ENCODE measurements at regions not wholly inside any gene's neighbourhood (a gene's known extent, or its start where the extent isn't known, plus 50 kb on each side); places are given as distances from the start of the nearest gene placed in this dataset.
"Not testable (repeated sequence)": the region's sequence is repeated elsewhere in the genome, so short reads cannot be mapped to it uniquely, and the experiment has no call there.

DNA sequence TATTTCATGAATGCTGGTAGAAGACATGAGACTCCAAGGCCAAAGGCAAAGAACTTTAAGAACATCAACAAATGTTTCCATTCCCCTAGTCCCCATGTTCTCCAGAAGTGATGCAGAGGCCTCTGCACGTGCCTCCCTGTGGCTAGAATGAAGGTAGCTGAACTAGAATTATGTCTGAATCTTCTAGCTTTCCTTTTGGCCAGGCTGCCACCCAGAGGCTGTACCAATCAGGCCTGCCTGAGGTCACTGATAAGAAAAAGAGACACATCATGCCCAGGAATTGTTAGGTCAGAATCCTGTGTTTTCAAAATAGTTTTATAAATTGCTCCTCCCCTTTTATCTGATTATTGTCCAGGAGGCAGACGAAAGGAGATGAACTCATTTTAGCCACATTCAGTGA, 188.0 kb upstream of the SLC16A7 start:
- no peak for DNase-seq (ENCODE audit: low read depth in 3 of 3, low spot score in 2 of 3)

GRCh38 chr12:59405992-59406391, 189.8 kb upstream of the SLC16A7 start:
- DNase-seq (ENCODE audit: low read depth in 3 of 3, low spot score in 2 of 3): no peak

DNA sequence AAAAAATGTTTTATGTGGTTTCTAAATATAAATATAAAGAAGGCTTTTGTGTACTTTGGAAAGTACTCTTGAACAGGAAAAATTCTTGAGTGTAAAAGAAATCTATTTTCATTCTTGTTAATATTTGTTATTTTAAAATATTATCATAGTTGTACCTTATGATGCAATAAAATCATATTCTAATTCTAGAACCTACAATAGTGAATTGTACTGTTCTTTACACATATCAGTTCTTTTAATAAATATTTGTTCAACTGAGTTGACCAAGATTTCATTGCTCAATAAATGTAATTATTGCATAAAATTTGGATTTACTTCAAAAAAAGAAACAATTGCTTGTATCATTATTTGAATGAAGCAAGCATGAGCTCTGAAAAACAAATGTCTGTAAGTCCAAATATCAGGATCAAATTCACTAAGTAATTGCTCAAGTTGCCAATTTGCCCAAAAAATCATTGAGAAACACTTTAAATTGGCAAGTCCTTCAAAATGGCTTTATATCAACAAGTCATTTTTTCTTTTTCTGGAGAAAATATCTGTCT, 191.6 kb upstream of the SLC16A7 start:
- no peak for DNase-seq (ENCODE audit: low read depth in 3 of 3, low spot score in 2 of 3)

DNA sequence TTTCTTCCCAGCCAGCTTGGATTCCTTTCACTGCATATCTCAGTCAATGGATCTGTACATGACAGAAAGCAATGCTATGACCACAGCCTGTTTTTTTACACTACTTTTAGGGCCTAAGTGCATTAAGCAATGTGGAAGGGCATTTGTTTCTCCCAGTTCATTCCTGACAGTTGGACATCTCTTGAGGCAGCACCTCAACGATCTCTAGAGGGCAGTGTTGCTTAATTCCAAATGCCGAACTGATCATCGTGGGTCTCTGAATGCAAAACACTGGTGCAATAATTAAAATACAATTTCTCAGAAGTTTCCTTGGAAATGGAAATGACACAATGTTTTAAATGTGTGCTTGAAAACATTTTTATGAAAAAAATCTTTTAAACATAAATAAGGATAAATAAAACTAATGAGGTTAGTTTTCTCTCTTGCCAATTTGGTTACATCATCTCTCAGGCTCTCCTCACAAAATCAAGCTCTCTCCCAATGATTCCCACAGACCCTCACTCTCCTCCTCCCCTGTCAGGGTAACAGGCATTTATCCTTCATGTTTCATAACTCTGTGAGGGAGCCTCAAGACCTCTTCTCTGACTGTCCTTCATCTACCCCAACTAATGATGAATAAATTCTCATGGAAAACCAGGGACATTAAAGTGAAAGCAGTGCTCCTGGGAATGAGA, 192.4 kb upstream of the SLC16A7 start:
- DNase-seq (ENCODE audit: low read depth in 3 of 3, low spot score in 2 of 3): peak; percentile 5 to 40 (median 16)

DNA sequence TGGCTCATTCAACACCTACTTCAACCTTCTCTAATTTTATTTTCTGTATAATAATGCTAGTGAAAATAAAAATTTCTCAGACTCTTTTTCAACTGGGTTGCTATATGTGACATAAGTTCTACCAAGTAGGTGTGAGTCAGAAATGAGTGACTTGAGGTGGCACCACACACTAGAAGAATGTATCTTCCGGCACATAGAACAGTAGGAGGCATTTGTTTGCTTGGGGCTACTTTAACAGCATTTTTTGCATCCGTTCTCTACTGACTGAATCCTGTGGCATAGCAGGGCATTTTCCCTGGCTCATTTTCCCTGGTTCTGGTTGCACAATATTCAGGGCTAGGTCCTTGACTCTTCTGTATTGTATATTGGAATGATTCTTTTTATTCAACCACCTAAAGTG, 194.0 kb upstream of the SLC16A7 start:
- no peak for DNase-seq (ENCODE audit: low read depth in 3 of 3, low spot score in 2 of 3)

DNA sequence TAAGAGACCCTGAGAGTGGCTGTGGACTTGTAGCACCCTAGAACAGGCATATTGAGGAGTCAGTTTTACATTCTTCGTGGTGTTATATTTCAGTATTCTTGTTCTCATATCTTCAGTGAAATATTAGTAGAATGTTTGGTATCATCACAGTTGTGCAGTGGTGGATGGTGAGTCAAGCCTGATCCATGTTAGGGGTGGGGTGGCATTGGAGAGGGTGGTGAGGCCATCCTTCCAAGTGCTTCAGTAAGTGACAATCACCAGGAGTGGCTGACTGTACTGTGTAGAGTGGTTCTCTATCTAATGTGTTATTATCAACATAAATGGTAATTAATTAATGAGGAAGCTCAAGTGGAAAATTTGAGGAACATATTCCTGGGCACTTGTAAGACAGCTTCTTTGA, 197.7 kb upstream of the SLC16A7 start:
- no peak for DNase-seq (ENCODE audit: low read depth in 3 of 3, low spot score in 2 of 3)

DNA sequence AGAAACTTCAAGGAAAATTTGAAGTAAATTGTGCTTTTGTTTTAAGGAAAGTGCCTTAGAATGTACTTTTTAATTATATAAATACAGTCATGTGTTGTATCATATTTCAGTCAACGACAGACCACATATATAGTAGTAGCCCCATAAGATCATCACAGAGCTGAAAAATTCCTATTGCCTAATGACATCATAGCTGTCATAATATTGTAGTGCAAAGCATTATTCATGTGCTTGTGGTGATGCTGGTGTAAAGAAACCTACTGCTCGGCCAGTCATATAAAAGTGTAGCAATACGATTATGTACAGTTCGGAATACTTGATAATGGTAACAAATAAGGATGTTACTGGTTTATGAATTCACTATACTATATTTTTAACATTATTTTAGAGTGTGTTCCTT, 198.9 kb upstream of the SLC16A7 start:
- no peak for DNase-seq (ENCODE audit: low read depth in 3 of 3, low spot score in 2 of 3)

DNA sequence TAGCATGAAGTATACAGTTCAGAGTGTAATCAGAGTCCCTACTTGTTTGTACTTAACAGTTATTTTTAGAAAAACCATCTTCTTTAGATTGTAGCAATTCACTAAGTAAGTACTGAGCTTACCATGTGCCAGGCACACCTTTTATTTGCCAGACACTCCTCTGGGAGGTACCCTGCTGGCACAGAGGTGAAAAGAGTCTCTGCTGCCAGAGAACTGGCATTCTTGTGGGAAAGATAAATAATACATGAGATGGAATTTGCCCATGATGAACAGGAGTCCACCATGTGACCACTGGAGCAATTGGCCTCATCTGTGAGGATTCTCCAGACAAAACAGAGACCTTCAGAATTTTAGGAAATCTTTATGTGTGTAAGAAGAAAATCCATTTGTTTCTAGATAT, 199.3 kb upstream of the SLC16A7 start:
- no peak for DNase-seq (ENCODE audit: low read depth in 3 of 3, low spot score in 2 of 3)

GRCh38 chr12:59395310-59395709, 200.5 kb upstream of the SLC16A7 start:
- not testable (repeated sequence) for DNase-seq (ENCODE audit: low read depth in 3 of 3, low spot score in 2 of 3)

- DNase-seq (ENCODE audit: low read depth in 3 of 3, low spot score in 2 of 3): no peak
These were observed 202.3 kb upstream of the SLC16A7 start for GRCh38 chr12:59393506-59393905.

GRCh38 chr12:59389968-59390576, 205.8 kb upstream of the SLC16A7 start:
- no peak for DNase-seq (ENCODE audit: low read depth in 3 of 3, low spot score in 2 of 3)

GRCh38 chr12:59388694-59389093, 207.1 kb upstream of the SLC16A7 start:
- DNase-seq (ENCODE audit: low read depth in 3 of 3, low spot score in 2 of 3): no peak

DNA sequence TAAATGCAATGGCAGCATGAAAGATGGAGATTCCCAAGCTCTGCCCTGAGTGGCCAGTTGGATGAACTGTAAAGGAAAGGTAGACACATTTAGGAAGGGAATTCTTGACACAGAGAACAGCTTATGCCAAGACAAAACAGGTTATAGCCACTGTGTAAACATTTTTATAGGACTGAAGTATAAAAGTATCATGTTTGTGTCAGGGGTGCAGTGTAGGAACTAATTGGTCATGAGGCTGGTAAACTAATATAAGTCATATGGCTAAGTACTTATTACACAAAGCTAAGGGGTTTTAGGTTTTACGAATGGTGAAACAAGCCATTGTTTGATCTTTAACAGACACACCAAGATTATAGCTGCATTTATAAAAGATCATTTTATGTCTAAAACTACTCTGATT, 207.7 kb upstream of the SLC16A7 start:
- no peak for DNase-seq (ENCODE audit: low read depth in 3 of 3, low spot score in 2 of 3)

DNA sequence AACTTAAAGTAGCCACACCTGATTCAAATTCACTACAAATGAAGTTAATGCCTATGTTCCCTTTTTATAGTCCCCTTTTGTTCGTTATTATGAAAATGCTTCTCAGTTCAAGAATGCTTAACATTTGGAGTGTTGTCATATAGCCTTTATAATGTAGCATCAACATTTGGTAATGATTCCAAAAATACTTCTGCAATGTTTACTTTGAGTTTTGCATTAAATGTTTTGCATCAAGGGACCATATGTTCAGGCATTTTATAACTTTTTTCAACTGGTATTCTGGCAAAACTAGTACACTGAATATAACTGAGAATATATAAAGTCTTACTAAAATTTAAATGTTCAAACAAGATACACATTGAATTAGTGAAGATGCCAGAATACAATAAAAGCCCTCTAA, 209.6 kb upstream of the SLC16A7 start:
- DNase-seq (ENCODE audit: low read depth in 3 of 3, low spot score in 2 of 3): no peak

DNA sequence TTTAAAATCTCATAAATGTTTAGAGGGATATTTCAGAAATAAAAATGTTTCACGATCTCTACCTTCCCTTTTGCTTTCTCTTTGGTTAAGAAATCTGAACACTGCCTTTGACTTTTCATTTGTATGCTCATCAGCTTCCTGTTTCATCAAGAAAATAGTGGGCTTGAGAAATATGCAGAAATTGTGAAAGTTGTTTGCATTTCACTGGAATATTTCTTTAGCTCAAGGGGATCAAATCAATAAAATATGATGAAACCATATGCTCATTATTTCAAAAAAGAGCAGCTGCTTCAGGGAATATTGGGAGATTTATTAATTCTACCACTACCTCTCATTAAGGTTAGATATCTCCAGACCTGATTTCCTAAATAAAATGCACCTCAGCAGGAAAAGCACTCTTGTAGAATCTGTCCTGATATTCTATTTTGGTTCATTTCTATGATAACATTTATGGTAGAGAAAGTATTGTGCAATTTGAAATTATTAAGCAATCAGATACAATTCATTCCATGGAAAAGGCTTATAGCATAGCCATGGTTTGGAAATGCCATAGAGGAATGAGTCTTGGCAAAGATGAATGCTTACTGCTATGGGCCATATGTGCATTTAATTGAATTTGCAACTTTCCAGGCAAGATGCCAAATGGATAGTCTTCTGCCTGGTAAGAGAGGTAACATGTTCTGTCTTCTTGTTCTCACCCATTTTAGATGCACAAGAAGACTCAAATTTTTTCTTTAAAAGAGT, 212.6 kb upstream of the SLC16A7 start:
- no peak for DNase-seq (ENCODE audit: low read depth in 3 of 3, low spot score in 2 of 3)

- DNase-seq (ENCODE audit: low read depth in 3 of 3, low spot score in 2 of 3): no peak
These were observed 213.3 kb upstream of the SLC16A7 start for GRCh38 chr12:59382282-59383078.

DNA sequence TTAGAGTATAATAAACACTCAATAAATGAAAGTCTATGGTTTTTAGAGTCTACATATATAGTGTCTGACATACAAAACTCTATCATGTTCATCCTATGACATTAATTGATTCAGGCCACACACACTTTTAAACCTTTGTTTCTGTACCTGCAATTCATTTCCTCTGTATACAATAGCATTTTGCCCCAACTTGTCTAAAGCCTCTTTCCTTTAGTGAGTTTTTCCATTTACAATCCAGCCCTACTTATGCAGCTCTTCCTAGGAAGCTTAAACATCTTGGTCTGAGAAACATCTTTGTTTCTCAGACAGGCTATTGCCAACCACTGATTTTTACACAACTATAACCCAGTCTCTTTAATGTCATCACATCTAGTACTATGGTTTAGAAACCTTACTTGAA, 214.7 kb upstream of the SLC16A7 start:
- no peak for DNase-seq (ENCODE audit: low read depth in 3 of 3, low spot score in 2 of 3)

- DNase-seq (ENCODE audit: low read depth in 3 of 3, low spot score in 2 of 3): no peak
These were observed 220.2 kb upstream of the SLC16A7 start for GRCh38 chr12:59375633-59376032.

DNA sequence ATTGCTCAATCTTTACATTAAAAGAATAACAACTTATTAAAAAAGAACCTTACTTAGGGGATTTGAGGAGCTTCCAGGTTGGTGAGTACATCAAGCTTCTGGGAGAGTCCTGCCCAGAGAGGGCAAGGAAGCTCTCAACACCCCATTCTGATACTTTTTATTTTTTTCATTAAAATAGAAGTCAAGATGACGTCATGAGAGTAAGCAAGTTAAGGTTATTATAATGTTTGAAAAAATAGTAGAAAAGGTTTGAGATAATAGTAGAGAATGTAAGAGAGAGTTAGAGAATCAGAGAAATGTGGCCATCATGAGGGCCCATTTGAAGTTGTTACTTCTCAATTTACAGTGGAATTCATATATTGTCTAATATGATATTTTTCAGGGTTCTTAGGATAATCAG, 221.0 kb upstream of the SLC16A7 start:
- no peak for DNase-seq (ENCODE audit: low read depth in 3 of 3, low spot score in 2 of 3)

DNA sequence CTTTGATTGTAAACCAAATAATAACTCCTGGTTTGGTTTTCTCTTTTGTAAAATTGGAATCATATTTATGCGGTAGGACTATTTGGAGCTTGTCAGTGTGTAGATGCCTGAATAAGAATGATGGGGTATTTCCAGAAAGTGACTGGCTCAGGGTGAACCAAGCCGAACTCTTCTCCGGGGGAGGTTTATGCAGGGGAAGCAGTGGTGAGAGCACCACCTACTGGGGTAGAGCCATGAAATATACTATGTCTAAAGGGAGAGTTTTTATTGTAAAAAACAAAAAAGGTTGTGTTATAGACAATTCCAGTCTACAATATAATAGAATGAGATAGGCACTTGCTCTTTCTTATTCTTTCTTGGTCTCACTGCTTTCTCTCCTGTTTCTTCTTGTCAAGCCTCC, 222.9 kb upstream of the SLC16A7 start:
- DNase-seq (ENCODE audit: low read depth in 3 of 3, low spot score in 2 of 3): no peak

DNA sequence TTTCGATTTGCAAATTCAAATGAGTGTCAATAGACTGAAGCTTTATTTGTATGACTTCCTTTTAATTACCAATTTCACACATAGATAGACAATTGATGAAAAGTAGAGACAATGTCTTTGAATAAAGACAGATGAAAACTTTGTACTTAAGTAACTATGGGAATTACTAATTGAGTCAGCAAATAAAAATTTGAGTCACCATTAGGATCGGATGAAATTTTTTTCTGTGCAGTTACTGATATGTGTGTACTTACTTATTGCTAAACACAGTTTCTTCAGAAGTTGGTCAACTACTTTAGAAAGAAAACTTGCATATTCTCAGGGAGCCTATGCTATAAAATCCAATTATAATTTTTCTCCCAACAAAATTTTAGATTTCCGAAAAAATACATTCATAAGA, 224.9 kb upstream of the SLC16A7 start:
- DNase-seq (ENCODE audit: low read depth in 3 of 3, low spot score in 2 of 3): no peak

All from right renal cortex interstitium (tissue), 3 donors.